ENCODE measurements at regions not wholly inside any gene's neighbourhood (a gene's known extent, or its start where the extent isn't known, plus 50 kb on each side); places are given as distances from the start of the nearest gene placed in this dataset.

DNA sequence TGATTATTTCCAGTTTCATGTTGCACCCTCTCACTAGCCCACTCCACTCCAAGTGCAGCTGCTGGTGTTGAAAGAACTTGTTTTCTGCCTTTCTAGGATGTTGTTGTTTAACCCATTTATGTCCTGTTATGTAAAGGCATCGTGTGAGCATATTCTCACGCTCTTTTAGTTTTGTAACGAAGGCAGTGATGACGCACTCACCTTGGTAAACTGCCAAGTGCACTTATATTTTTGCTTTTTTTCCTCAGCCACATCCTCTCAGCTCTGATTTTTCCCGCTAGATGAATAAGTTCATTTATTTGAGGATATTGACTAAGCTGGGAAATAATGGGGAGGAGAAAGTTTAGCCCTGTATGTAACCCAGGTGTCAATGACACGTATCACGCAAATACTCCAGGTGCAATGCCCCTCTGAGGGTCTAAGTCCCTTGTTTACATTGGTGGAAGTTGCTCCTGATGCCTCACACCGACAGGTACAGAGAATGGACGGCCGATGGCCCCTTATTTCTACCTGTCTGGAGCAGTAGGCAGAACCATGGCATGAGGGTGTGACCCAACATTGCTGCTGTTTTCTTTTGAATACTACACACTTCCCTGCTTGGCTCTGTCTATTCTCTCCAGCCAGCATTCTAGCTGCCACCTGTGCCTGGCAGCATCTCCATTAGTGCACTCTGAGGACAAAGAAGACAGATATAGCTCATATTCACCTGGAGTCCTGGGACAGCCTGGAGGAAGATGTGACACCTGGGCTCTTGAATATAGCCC, 132.7 kb upstream of the SLC24A3 start:
- DNase-seq: no peak

GRCh38 chr20:19081937-19082336, 130.5 kb upstream of the SLC24A3 start:
- no peak for DNase-seq

DNA sequence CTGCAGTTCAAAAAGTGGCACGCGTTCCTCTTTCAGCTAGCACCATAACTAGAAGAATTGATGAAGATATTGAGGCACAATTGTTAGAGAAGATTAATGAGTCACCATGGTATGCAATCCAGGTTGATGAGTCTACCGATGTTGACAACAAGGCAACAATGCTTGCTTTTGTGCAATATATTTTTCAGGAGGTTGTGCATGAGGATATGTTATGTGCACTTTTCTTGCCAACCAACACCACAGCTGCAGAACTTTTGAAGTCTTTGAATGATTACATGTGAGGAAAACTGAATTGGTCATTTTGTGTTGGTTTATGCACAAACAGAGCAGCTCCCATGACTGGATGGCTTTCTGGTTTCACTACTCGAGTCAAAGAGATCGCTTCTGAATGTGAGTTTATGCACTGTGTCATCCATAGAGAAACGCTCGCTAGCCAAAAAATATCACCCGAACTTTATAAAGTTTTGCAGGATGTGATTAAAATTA, 129.3 kb upstream of the SLC24A3 start:
- no peak for DNase-seq

GRCh38 chr20:19090332-19090731, 122.1 kb upstream of the SLC24A3 start:
- no peak for DNase-seq

DNA sequence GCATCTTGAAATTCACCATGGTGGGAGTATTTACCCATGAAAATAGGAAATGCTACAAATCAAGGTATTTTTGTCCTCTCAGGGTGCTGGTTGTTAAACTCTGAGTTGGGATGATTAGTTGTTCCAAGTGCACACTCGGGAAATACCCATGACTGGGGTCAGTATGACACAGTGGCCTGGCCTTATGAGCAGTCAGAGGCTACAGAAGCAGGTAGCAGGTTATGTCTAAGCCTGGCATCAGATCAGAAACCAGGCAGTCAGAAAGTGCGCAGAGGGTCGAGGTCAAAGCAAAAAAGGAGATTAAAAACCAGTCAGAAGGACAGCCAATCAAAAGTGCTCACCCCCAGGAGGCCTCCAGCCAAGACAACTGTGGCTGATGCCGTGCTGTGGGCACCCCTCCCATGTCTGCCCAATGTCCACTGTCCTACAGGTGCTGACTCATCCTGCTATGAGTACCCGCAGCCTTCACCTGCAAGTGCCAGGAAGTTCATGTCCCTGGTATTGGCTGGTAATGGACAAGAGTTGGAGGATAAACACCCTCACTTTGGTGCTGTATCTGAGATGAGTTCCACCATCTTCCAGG, 117.4 kb upstream of the SLC24A3 start:
- no peak for DNase-seq

DNA sequence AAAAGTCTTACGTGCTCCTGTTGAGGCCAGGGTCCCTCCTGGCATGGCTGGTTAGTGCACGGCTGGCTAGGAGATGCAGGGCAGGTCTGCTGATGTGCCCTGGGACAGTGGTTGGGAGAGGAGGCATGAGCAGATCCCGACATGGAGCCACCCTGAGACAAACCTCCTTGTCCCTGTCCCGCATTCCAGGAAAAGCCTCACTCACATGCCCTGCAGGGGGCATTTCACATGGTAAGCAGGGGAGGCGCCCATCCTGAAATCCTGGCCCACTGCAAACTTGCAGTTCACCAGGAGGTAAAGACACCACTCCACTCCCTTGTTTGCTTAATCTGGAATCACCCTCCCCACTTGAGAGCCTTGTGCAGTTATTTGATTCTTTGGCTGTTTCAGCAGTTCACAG, 116.7 kb upstream of the SLC24A3 start:
- no peak for DNase-seq

GRCh38 chr20:19096843-19097242, 115.6 kb upstream of the SLC24A3 start:
- DNase-seq: no peak

DNA sequence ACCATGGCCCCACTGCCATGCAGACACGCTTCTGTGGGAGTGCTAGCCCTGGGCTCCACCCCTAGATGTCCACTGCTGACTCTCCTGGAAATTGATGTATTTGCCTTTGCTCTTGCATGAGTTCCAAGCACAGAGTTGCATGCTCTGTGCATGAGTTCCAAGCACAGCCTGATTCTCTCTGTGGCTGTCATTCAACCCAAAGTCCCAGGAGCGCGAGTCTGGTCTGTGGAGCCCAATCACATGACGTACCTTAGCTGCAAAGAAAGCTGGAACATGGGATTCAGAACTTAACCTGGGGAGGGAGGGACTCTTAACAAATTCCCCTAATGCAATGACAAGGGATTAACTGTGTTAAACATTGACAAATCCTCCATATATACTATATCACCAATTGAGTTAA, 114.3 kb upstream of the SLC24A3 start:
- no peak for DNase-seq

GRCh38 chr20:19098806-19099578, 113.5 kb upstream of the SLC24A3 start:
- no peak for DNase-seq

- DNase-seq: no peak
Observed at GRCh38 chr20:19099596-19100545, 112.6 kb upstream of the SLC24A3 start.

DNA sequence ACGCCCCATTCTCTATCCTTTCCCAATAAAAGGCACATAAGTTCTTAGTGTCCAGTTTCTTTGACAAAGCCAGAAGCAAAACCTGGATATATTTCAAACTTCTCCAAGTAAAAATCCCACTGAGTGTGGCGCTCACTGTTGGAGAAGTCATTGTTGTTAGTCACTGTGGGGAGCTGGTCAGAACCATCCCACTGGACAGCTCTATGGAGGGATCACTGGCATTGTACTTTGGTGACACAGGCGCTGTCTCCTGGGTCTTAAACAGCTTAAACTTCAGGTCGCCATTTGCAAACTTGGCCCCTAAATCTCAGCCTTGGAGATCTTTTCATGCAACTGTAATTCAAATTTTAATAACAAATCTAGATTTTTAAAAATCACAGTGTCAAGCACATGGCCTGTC, 111.5 kb upstream of the SLC24A3 start:
- no peak for DNase-seq

DNA sequence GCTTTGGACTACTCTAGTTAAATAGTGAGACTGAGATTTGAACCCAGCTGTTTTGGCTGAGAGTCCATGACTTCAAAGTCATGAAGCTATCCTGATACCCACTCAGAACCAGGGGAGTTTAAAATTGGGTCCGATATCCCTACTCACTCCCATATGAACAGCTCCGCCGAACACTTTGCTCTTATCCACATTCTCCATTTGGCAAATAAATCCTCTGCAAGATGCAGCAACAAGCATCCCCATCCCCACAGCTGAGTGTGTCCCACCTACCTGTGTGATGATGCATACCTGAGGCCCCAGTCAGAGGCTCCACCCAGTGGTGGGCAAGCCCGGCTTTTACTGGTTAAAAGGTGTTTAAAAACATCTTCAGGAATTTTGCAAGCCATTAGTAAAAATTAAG, 108.3 kb upstream of the SLC24A3 start:
- DNase-seq: no peak

DNA sequence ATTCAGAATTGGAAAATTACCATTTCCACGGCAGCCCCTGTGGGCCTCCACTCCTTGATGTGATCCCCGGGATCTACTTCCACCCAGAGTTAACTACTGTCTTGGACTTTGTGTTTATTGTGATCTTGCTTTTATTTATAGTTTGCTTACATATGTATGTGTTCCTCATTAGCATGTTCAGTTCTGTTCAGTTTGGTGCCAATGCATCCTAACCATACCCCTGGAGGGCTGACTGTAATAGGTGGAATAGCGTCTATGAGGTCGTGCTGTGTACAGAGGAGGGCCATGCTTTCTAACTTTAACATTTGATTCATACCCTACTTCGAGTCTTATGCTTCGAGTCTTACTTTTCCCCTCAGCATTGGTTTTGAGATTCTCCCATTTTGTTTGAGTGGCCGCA, 104.3 kb upstream of the SLC24A3 start:
- DNase-seq: no peak

DNA sequence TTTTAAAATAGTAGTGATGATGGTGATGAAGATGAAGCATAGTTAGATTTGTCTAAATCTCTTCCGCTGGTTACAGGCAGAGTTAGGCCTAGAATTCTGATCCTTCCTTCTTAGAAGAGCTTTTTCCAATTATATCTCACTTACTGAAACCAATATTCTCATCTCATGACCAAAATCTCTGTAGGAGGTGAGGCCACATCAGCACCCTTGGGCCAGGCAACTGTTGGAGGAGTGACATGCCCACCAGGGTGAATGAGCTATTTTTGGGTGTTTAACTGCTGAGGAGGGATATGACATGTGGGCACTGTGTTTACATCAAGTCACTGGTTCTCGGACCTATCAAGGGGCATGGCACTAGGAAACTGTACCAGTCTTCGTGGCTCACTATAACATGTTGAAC, 102.2 kb upstream of the SLC24A3 start:
- DNase-seq: no peak

- DNase-seq: no peak
Observed at GRCh38 chr20:19110881-19111460, 101.5 kb upstream of the SLC24A3 start.

- DNase-seq: no peak
Observed at GRCh38 chr20:19112828-19113227, 99.6 kb upstream of the SLC24A3 start.

- no peak for DNase-seq
Observed at GRCh38 chr20:19113343-19113930, 99.0 kb upstream of the SLC24A3 start.

GRCh38 chr20:19114410-19114809, 98.0 kb upstream of the SLC24A3 start:
- DNase-seq: no peak

GRCh38 chr20:19115581-19115980, 96.9 kb upstream of the SLC24A3 start:
- DNase-seq: no peak

DNA sequence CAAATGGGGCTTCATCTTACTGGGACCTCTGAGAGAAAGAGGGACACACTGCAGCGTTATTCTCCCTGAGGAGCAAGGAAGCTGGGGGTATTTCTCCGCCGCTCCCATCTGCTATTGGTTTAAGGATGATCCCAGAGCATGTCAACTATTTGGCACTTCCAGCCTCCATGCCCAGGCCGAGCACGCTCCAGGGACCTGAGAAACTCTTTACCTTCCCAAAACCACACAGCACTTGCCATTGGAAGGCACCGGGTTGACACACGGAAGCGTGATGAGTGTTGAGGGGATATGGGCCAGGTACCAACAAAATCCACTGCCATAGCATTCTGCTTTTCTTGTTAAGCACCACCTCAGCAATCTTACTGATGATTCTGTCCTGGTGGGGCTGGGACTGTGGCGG, 92.4 kb upstream of the SLC24A3 start:
- no peak for DNase-seq

DNA sequence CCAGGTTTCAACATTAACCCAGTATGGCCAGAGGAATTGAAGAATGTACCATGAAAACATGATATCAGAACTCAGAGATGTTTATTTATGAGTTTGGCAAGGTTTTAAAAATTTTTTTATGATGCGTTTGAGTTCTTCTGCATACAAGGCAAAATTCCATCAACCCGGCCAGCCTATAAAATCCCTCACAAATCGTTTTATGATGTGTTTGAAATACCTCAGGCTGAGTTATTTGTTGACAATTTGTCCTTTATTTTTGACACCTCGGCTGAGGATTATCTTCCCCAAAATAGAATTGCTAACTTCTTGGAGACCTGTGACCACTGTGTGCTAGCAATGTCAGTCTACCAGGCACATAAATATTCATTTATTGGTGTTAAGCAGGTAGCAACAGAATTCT, 91.9 kb upstream of the SLC24A3 start:
- DNase-seq: no peak

DNA sequence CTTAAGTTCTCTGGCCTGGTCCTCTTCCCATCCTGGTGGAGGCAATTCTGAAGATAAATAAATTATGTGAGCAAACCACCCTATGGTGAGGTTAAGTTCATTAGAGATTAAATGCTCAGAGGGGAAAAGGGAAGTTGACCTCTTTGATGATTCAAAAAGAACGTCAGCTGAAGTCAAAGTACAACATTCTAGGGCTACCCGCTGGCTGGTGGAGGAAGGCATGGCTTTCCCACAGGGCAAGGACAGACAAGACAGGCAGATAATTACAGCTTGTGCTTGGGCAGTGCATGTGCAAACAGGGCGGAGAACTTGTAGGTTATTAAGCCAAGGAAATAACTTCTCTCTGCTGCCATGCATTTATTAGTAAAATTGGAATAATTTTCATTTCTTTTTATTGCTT, 91.0 kb upstream of the SLC24A3 start:
- no peak for DNase-seq

All from activated gamma-delta T cell treated with Interleukin-2 at 50 U/mL for 16 hours (primary cell).